ENCODE measurements at regions not wholly inside any gene's neighbourhood (a gene's known extent, or its start where the extent isn't known, plus 50 kb on each side); places are given as distances from the start of the nearest gene placed in this dataset.

- no peaks in the 10 kb centered on the region for H3K9me3 ChIP-seq (ENCODE audit: insufficient read depth in 2 of 2, low read depth in 1 of 2, low read length in 1 of 2)
- no peaks in the 10 kb centered on the region for H3K36me3 ChIP-seq (ENCODE audit: control insufficient read depth in 2 of 4, insufficient read depth in 4 of 4, low read length in 3 of 4)
- no peak overlapping the region for H2AK5ac ChIP-seq (ENCODE audit: low read depth, low read length)
- no peak overlapping the region for H2BK120ac ChIP-seq (replicated peaks; ENCODE audit: low read depth, low read length)
- H3K4me1 ChIP-seq (replicated peaks in 1 of 4; ENCODE audit: control insufficient read depth in 3 of 4, insufficient read depth in 4 of 4, low read length in 3 of 4), result no peaks in the 10 kb centered on the region; a peak in 1 of 7 replicates
- no peak overlapping the region for H3K9ac ChIP-seq (replicated peaks in 1 of 4; ENCODE audit: extremely low read depth in 1 of 4, low read depth in 3 of 4, low read length in 3 of 4)
- no peak overlapping the region for H2BK12ac ChIP-seq (ENCODE audit: low read depth, low read length)
- H2AFZ ChIP-seq (ENCODE audit: low read length), result no peak overlapping the region
- H3K14ac ChIP-seq (ENCODE audit: insufficient read length), result no peak overlapping the region
- no peak overlapping the region for H2BK15ac ChIP-seq (ENCODE audit: low read length)
- H3K23ac ChIP-seq (ENCODE audit: insufficient read length), result no peak overlapping the region
- no peak overlapping the region for H3K56ac ChIP-seq (replicated peaks; ENCODE audit: insufficient read length, low read depth, low read length)
- DNase-seq (ENCODE audit: low read depth in 1 of 2, low spot score in 2 of 2) (no peak), FAIRE-seq (no peak)
- H3K79me2 ChIP-seq (ENCODE audit: control insufficient read depth in 1 of 2, insufficient read depth in 2 of 2, low read length in 2 of 2), result no peaks in the 10 kb centered on the region
- H4K8ac ChIP-seq (ENCODE audit: extremely low read depth, insufficient read depth, low read length), result no peak overlapping the region
- H3K79me1 ChIP-seq (ENCODE audit: low read depth, low read length), result no peaks in the 10 kb centered on the region
- H3K4me2 ChIP-seq (ENCODE audit: insufficient read depth in 1 of 2, low read depth in 2 of 2, low read length in 2 of 2), result no peak overlapping the region
- no peak overlapping the region for H3K18ac ChIP-seq (ENCODE audit: extremely low read depth, low read length)
- H4K5ac ChIP-seq (ENCODE audit: insufficient read length, low read depth, low read length), result no peak overlapping the region
- CTCF ChIA-PET (ENCODE audit: partially characterized antibody), result interaction anchor here (0.8 kb wide), 1 partner anchor 39 kb away, joined by 4 read pairs; no protein-coding TSS in a partner anchor
- POLR2A ChIA-PET (ENCODE audit: partially characterized antibody), result no interaction called here
- H3K4ac ChIP-seq (replicated peaks; ENCODE audit: insufficient read length, low read depth, low read length), result no peak overlapping the region
- no peaks in the 10 kb centered on the region for H3K23me2 ChIP-seq (ENCODE audit: low read depth, low read length)
- H4K91ac ChIP-seq (replicated peaks; ENCODE audit: insufficient read length, low read length), result no peak overlapping the region
- no peaks in the 10 kb centered on the region for H3K27me3 ChIP-seq (replicated peaks in 1 of 4; ENCODE audit: control insufficient read depth in 3 of 4, extremely low read depth in 1 of 4, insufficient read depth in 3 of 4, low read length in 3 of 4)
- WGBS, 2 experiments (ENCODE audit: extremely low coverage in 1 of 2, insufficient coverage in 1 of 2, insufficient read length in 1 of 2, insufficient replicate concordance in 2 of 2, low coverage in 1 of 2, low lambda C conversion rate in 2 of 2, missing lambda C conversion rate in 1 of 2), result 65% methylated on average over 3 of the region's 3 CpGs; no CpG with 5 or more reads in 1 of the 2 experiments
- H4K20me1 ChIP-seq (replicated peaks in 1 of 2; ENCODE audit: control insufficient read depth in 1 of 2, insufficient read depth in 2 of 2, low read length in 2 of 2), result no peaks in the 10 kb centered on the region
- no peak overlapping the region for H3K4me3 ChIP-seq (ENCODE audit: extremely low read depth in 1 of 4, insufficient read depth in 2 of 4, low read depth in 3 of 4, low read length in 4 of 4)
- H3K27ac ChIP-seq (ENCODE audit: low read depth, low read length), result no peak overlapping the region
- H2BK20ac ChIP-seq (ENCODE audit: low read length), result no peak overlapping the region
- H2BK5ac ChIP-seq (ENCODE audit: low read depth, low read length), result no peak overlapping the region
- TF ChIP-seq PHF8 (conservative IDR thresholded peaks at IDR 0.05; ENCODE audit: low read depth, low read length), result no peak
- TF ChIP-seq, protein P1, sequence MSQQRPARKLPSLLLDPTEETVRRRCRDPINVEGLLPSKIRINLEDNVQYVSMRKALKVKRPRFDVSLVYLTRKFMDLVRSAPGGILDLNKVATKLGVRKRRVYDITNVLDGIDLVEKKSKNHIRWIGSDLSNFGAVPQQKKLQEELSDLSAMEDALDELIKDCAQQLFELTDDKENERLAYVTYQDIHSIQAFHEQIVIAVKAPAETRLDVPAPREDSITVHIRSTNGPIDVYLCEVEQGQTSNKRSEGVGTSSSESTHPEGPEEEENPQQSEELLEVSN (IDR thresholded peaks at IDR 0.05), result no peak
- no peak for TF ChIP-seq KDM4A (IDR thresholded peaks at IDR 0.05; ENCODE audit: low read depth, low read length, severe bottlenecking)
- no peak for TF ChIP-seq GTF2F1 (IDR thresholded peaks at IDR 0.05; ENCODE audit: borderline replicate concordance, low read depth, low read length)
- TF ChIP-seq TCF12 (IDR thresholded peaks at IDR 0.05; ENCODE audit: low read depth, low read length), result no peak
- no peak for TF ChIP-seq RNF2 (IDR thresholded peaks at IDR 0.05; ENCODE audit: borderline replicate concordance, low read depth, low read length, missing control alignments, poor library complexity, severe bottlenecking)
- TF ChIP-seq CREB1 (IDR thresholded peaks at IDR 0.05), result no peak
- TF ChIP-seq, protein P2, sequence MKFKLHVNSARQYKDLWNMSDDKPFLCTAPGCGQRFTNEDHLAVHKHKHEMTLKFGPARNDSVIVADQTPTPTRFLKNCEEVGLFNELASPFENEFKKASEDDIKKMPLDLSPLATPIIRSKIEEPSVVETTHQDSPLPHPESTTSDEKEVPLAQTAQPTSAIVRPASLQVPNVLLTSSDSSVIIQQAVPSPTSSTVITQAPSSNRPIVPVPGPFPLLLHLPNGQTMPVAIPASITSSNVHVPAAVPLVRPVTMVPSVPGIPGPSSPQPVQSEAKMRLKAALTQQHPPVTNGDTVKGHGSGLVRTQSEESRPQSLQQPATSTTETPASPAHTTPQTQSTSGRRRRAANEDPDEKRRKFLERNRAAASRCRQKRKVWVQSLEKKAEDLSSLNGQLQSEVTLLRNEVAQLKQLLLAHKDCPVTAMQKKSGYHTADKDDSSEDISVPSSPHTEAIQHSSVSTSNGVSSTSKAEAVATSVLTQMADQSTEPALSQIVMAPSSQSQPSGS (IDR thresholded peaks at IDR 0.05; ENCODE audit: low read length), result no peak
- TF ChIP-seq ATF3 (IDR thresholded peaks at IDR 0.05; ENCODE audit: insufficient read depth, low read depth, low read length), result no peak
- TF ChIP-seq ZNF274 (IDR thresholded peaks at IDR 0.05; ENCODE audit: borderline replicate concordance, extremely low read depth, low read length), result no peak
- no peak for TF ChIP-seq RXRA (IDR thresholded peaks at IDR 0.05; ENCODE audit: insufficient read depth, low read depth, low read length)
Observed at GRCh38 chr2:106034325-106034724, 159.8 kb downstream of the UXS1 start.

All from H1 (cell line).